ENCODE measurements at regions not wholly inside any gene's neighbourhood (a gene's known extent, or its start where the extent isn't known, plus 50 kb on each side); places are given as distances from the start of the nearest gene placed in this dataset.

DNA sequence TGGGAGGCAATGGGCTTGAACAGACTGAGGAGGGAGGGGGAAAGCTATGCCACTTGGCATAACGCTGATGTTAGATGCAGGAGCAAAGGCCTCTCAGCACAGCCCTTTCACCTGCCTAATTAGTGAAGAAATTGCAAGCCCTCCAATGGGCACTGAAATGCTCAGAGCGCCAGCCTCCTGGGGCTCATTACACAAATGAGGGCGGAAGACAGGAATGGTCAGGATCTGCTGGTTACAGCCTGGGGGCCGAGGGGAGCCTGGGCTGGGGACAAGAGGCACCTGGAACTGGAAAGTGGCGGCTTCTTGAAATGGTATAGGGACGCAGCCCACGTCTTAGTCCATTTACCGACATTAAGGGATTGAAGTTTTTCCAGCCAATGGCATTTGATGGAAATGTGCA lies 50.2 kb upstream of the PLET1 start:
- Histone ChIP-seq H3K27me3 (no peaks in the 10 kb centered on the region), H3K4me1 (no peaks in the 10 kb centered on the region), H3K36me3 (no peaks in the 10 kb centered on the region), H3K4me3 (no peak overlapping the region), H3K27ac (no peak overlapping the region), H3K9me3 (no peaks in the 10 kb centered on the region)
- intact Hi-C loops (cut with DNase I; ENCODE audit: low total_unique reads) (no loop called here), in situ Hi-C loops (cut with MboI; ENCODE audit: low pct_ligation_motif_present in 1 of 4, low pct_unique_long_range_greater_than_20kb in 1 of 4, low sequenced_read_pairs in 3 of 4) (no loop called here)
- WGBS, 2 donors (ENCODE audit: low coverage in 1 of 2), result 94 to 100% methylated on average over 1 to 8 of the region's 8 CpGs
- TF ChIP-seq EP300 (IDR thresholded peaks at IDR 0.05; ENCODE audit: low read depth), result no peak
- TF ChIP-seq, protein P1, sequence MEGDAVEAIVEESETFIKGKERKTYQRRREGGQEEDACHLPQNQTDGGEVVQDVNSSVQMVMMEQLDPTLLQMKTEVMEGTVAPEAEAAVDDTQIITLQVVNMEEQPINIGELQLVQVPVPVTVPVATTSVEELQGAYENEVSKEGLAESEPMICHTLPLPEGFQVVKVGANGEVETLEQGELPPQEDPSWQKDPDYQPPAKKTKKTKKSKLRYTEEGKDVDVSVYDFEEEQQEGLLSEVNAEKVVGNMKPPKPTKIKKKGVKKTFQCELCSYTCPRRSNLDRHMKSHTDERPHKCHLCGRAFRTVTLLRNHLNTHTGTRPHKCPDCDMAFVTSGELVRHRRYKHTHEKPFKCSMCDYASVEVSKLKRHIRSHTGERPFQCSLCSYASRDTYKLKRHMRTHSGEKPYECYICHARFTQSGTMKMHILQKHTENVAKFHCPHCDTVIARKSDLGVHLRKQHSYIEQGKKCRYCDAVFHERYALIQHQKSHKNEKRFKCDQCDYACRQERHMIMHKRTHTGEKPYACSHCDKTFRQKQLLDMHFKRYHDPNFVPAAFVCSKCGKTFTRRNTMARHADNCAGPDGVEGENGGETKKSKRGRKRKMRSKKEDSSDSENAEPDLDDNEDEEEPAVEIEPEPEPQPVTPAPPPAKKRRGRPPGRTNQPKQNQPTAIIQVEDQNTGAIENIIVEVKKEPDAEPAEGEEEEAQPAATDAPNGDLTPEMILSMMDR (IDR thresholded peaks at IDR 0.05), result no peak
- no peak for TF ChIP-seq POLR2AphosphoS5 (IDR thresholded peaks at IDR 0.05)
- TF ChIP-seq POLR2A (IDR thresholded peaks at IDR 0.05), result no peak
- no peak for DNase-seq

DNA sequence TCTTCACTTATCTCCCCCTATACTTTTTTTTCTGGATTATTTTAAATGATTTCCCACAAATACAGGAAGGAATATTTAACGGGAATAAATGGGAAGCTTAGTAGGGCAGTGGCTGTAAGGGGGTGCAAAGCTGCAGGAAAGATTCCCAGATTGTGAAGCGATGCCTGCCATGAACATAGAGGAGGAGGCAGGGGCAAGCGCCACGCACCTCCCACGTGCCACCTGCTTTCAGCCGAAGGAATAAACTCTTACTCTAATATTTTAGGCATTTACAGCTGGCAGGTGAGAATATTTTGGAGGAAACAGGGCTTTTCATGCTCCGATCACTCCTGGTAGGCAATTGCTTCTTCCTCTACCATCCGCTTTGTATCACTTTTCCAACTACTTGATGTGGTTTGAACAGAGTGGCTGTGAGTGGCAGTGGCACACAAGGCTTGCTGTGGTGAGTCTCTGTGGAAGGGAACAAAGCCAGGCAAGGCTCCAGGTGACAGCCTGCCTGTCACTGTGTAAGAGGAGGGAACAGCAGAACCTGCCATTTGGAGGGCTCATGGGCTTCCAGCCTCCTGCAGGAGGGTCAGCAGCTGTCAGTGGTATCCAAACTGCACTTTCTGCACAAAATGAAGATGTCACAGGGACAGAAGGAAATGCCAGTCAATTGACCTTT lies 54.5 kb upstream of the PLET1 start:
- H3K4me3 ChIP-seq, result no peak overlapping the region
- H3K4me1 ChIP-seq, result peaks cover 0 to 6% (median under 1%) of the 10 kb centered on the region in 4 donors
- intact Hi-C loops (cut with DNase I; ENCODE audit: low total_unique reads), result no loop called here
- H3K9me3 ChIP-seq, result no peaks in the 10 kb centered on the region
- no peak overlapping the region for H3K27ac ChIP-seq
- H3K36me3 ChIP-seq, result no peaks in the 10 kb centered on the region
- TF ChIP-seq, protein P1 (IDR thresholded peaks at IDR 0.05), result no peak
- TF ChIP-seq POLR2AphosphoS5 (IDR thresholded peaks at IDR 0.05), result no peak
- TF ChIP-seq POLR2A (IDR thresholded peaks at IDR 0.05), result no peak
- TF ChIP-seq EP300 (IDR thresholded peaks at IDR 0.05; ENCODE audit: low read depth), result no peak
- in situ Hi-C loops (cut with MboI; ENCODE audit: low pct_ligation_motif_present in 1 of 4, low pct_unique_long_range_greater_than_20kb in 1 of 4, low sequenced_read_pairs in 3 of 4), result no loop called here
- no peak for DNase-seq
- WGBS, 2 donors (ENCODE audit: low coverage in 1 of 2), result 86 to 91% methylated on average over 7 to 8 of the region's 8 CpGs
- no peaks in the 10 kb centered on the region for H3K27me3 ChIP-seq

DNA sequence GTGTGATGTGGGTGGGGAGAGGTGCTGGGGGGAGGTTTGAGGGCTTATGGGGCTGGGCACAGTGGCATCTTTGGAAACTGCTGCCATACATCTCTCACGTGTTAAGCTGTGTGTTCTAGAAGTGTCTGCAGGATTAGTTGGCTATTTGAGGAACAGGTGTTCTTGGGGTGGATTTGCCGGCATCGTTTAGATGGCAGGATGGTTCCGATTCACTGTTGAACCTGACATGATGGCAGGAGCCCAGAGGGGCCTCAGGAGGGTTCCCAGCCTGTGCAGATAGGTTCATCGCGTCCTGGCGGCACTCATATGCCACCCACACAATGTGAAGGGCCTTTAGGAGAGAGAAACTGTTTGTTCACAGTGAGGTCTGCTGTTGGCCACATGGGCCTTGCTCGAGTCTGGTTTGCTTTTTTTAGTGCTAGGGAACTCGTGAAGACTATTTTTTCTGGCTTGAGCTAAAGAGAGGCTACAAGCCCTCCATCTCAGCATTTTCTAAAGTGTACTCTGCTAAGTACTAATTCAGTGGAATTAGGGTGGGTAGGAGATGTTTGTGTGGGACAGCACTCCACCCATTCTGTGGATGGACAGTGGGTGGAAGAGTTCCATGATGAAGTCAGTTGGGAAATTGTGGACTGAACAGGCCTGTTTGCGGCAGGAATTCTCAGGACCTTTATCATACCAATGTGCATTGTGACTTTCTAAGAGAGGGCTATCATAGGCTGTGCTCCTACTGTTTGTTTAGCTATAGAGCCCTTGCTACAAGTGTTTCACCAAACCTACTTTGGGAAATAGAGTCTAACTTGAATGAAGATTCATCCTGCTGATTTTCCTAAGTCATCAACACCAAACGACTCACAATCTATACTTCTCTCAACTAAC lies 55.4 kb upstream of the PLET1 start:
- Histone ChIP-seq H3K27me3 (no peaks in the 10 kb centered on the region), H3K9me3 (no peaks in the 10 kb centered on the region), H3K4me3 (no peak overlapping the region), H3K36me3 (no peaks in the 10 kb centered on the region), H3K4me1 (peaks cover 5 to 15% (median 9%) of the 10 kb centered on the region in 4 donors), H3K27ac (no peak overlapping the region)
- TF ChIP-seq POLR2A (IDR thresholded peaks at IDR 0.05), result no peak
- TF ChIP-seq, protein P1 (IDR thresholded peaks at IDR 0.05), result no peak
- TF ChIP-seq POLR2AphosphoS5 (IDR thresholded peaks at IDR 0.05), result no peak
- no peak for TF ChIP-seq EP300 (IDR thresholded peaks at IDR 0.05; ENCODE audit: low read depth)
- 73 to 87% methylated on average over 3 to 11 of the region's 11 CpGs for WGBS, 2 donors (ENCODE audit: low coverage in 1 of 2)
- in situ Hi-C loops (cut with MboI; ENCODE audit: low pct_ligation_motif_present in 1 of 4, low pct_unique_long_range_greater_than_20kb in 1 of 4, low sequenced_read_pairs in 3 of 4), result no loop called here
- no peak for DNase-seq
- intact Hi-C loops (cut with DNase I; ENCODE audit: low total_unique reads), result no loop called here

DNA sequence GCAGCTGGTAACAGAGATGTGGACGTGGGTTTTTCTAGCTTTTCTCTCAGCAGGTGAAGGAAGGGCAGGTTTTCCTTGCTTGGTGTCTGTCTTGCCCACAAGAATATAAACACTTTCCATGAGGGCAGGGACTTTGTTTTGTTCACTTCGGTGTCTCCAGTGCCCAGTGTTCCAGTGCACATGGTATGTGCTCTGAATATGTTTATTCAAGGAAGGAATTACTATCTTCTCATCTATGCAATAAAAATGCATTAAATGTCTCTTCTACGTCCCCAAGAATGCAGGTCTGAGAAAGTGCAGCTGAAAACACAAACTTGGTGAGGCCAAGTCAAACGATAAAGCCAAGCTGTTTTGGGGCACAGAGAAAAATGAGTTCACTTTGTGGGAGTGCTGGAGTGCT lies 56.3 kb upstream of the PLET1 start:
- Histone ChIP-seq H3K27me3 (no peaks in the 10 kb centered on the region), H3K4me3 (no peak overlapping the region), H3K4me1 (peaks cover 5 to 24% (median 17%) of the 10 kb centered on the region in 4 donors), H3K27ac (peak overlapping the region in 2 of 4 donors; percentile 24 to 50), H3K9me3 (no peaks in the 10 kb centered on the region), H3K36me3 (no peaks in the 10 kb centered on the region)
- WGBS, 2 donors (ENCODE audit: low coverage in 1 of 2), result 59 to 62% methylated on average over 3 to 4 of the region's 4 CpGs
- TF ChIP-seq EP300 (IDR thresholded peaks at IDR 0.05; ENCODE audit: low read depth), result no peak
- no peak for TF ChIP-seq POLR2AphosphoS5 (IDR thresholded peaks at IDR 0.05)
- TF ChIP-seq, protein P1 (IDR thresholded peaks at IDR 0.05), result no peak
- TF ChIP-seq POLR2A (IDR thresholded peaks at IDR 0.05), result no peak
- intact Hi-C loops (cut with DNase I; ENCODE audit: low total_unique reads), result no loop called here
- DNase-seq, result no peak
- in situ Hi-C loops (cut with MboI; ENCODE audit: low pct_ligation_motif_present in 1 of 4, low pct_unique_long_range_greater_than_20kb in 1 of 4, low sequenced_read_pairs in 3 of 4), result no loop called here

Data from transverse colon (tissue), 4 donors.